Bronchial epithelial cell (primary cell): ENCODE measurements at regions not wholly inside any gene's neighbourhood (a gene's known extent, or its start where the extent isn't known, plus 50 kb on each side); places are given as distances from the start of the nearest gene placed in this dataset.

Source experiments
- DNase-seq: peaks from one replicate; pipeline ENCODE4 v3.0.0-alpha.2; 2010; ENCODE audit warnings: low read depth
- FAIRE-seq: peaks from 2 replicates; lab custom pipeline; 2011; peaks lifted over from hg19 to GRCh38; lab: Jason Lieb, UNC
- H3K27me3 ChIP-seq: 2 replicates; pipeline ENCODE4 v1.5.1; 2011; ENCODE audit warnings: low read length; ENCODE audit not compliant: control insufficient read depth, insufficient read depth
- H3K36me3 ChIP-seq: 2 replicates; pipeline ENCODE4 v1.5.1; 2011; ENCODE audit warnings: low read length; ENCODE audit not compliant: control insufficient read depth, insufficient read depth
- H3K4me3 ChIP-seq: 2 replicates; pipeline ENCODE4 v1.5.1; 2011; ENCODE audit warnings: mild to moderate bottlenecking, low read depth, low read length, control low read depth
- CTCF ChIP-seq: IDR thresholded peaks from 2 replicates; pipeline ENCODE4 v1.5.1; 2011; ENCODE audit warnings: mild to moderate bottlenecking, moderate library complexity, low read length, control low read depth, inconsistent platforms; ENCODE audit not compliant: insufficient read depth, severe bottlenecking

DNA sequence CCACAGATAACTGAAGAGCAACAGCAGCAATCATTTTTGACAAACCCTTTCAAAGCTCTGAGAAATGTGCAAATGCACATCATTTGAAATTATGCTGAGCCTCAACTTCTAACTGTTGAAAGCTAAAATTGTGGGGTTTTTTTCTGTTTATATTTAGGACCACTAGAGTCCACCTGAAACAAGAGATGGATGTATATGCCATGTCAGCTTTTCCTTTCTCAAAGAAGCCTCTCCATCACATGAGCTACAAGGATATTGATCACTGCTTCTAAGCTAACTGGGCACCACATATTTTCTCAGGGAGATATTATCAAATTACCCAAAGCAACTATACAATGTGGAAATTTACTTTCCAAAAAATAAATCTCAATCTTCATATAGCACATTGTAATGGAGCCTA is 498.6 kb upstream of the ZNF385D start:
- H3K4me3 ChIP-seq: no peak overlapping the region
- H3K36me3 ChIP-seq: no peaks in the 10 kb centered on the region
- TF ChIP-seq CTCF: no peak
- DNase-seq (no peak), FAIRE-seq (no peak)
- no peaks in the 10 kb centered on the region for H3K27me3 ChIP-seq

GRCh38 chr3:22257252-22257651 is 506.2 kb upstream of the ZNF385D start:
- no peaks in the 10 kb centered on the region for H3K27me3 ChIP-seq
- no peak overlapping the region for H3K4me3 ChIP-seq
- H3K36me3 ChIP-seq: no peaks in the 10 kb centered on the region
- FAIRE-seq (no peak), DNase-seq (no peak)
- no peak for TF ChIP-seq CTCF

- no peak for FAIRE-seq
- DNase-seq: no peak
- no peaks in the 10 kb centered on the region for H3K36me3 ChIP-seq
- no peak overlapping the region for H3K4me3 ChIP-seq
- no peaks in the 10 kb centered on the region for H3K27me3 ChIP-seq
- TF ChIP-seq CTCF: no peak
These were observed 511.4 kb upstream of the ZNF385D start for GRCh38 chr3:22262386-22262785.

GRCh38 chr3:22263042-22263441 is 512.0 kb upstream of the ZNF385D start:
- Histone ChIP-seq H3K27me3 (no peaks in the 10 kb centered on the region), H3K4me3 (no peak overlapping the region), H3K36me3 (no peaks in the 10 kb centered on the region)
- no peak for FAIRE-seq
- DNase-seq: peak; percentile 7
- TF ChIP-seq CTCF: no peak

GRCh38 chr3:22265403-22265802 is 514.4 kb upstream of the ZNF385D start:
- TF ChIP-seq CTCF: no peak
- DNase-seq (no peak), FAIRE-seq (no peak)
- H3K4me3 ChIP-seq: no peak overlapping the region
- no peaks in the 10 kb centered on the region for H3K36me3 ChIP-seq
- no peaks in the 10 kb centered on the region for H3K27me3 ChIP-seq

DNA sequence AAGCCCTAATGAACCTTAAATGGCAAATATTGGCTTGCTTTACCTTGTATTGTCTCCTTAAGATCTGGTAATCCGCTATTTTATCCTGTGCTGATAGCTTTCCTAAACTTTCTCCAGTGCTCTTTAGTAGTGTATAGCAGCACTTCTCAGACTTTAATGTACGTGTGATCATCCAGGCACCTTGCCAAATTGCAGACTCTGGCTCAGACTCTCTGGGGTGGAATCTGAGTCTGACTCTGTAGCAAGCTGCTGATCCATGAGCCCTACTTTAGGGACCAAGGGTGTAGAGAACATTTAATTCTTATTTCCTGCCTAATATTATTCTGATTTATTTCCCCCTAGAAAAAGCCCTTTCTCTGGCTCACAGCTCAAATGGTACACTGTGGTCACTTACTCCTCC is 518.8 kb upstream of the ZNF385D start:
- H3K4me3 ChIP-seq: no peak overlapping the region
- no peaks in the 10 kb centered on the region for H3K27me3 ChIP-seq
- DNase-seq (peak; percentile 2), FAIRE-seq (no peak)
- no peaks in the 10 kb centered on the region for H3K36me3 ChIP-seq
- TF ChIP-seq CTCF: no peak
